SHP77 (cell line): ENCODE measurements at regions not wholly inside any gene's neighbourhood (a gene's known extent, or its start where the extent isn't known, plus 50 kb on each side); places are given as distances from the start of the nearest gene placed in this dataset.
"Not testable (repeated sequence)": the region's sequence is repeated elsewhere in the genome, so short reads cannot be mapped to it uniquely, and the experiment has no call there.

Experiments
- DNase-seq, 2 experiments: peaks; one replicate each; lab custom pipeline; 2025; lab: John Stamatoyannopoulos, UW

GRCh38 chrX:13223868-13224567 is 95.8 kb downstream of the ATXN3L start:
- peak in 1 of 2 experiments; percentile 16 for DNase-seq

GRCh38 chrX:13220916-13221315 is 98.9 kb downstream of the ATXN3L start:
- no peak for DNase-seq

- no peak for DNase-seq
These were observed 99.7 kb downstream of the ATXN3L start for GRCh38 chrX:13219991-13220764.

- DNase-seq: no peak
These were observed 101.1 kb downstream of the ATXN3L start for GRCh38 chrX:13218758-13219157.

GRCh38 chrX:13216139-13216538 is 103.7 kb downstream of the ATXN3L start:
- DNase-seq: no peak

GRCh38 chrX:13215729-13216128 is 104.1 kb downstream of the ATXN3L start:
- no peak for DNase-seq

GRCh38 chrX:13212191-13212651 is 107.6 kb downstream of the ATXN3L start:
- DNase-seq: no peak

- not testable (repeated sequence) for DNase-seq
These were observed 109.7 kb downstream of the ATXN3L start for GRCh38 chrX:13210142-13210541.

GRCh38 chrX:13209704-13210103 is 110.1 kb downstream of the ATXN3L start:
- DNase-seq: not testable (repeated sequence)

GRCh38 chrX:13208281-13208935 is 111.4 kb downstream of the ATXN3L start:
- DNase-seq: no peak

- DNase-seq: no peak
These were observed 116.6 kb downstream of the ATXN3L start for GRCh38 chrX:13203271-13203670.

- DNase-seq: no peak
These were observed 118.1 kb downstream of the ATXN3L start for GRCh38 chrX:13201605-13202219.

- no peak for DNase-seq
These were observed 119.5 kb downstream of the ATXN3L start for GRCh38 chrX:13200398-13200797.

GRCh38 chrX:13198762-13199064 is 121.1 kb downstream of the ATXN3L start:
- DNase-seq: no peak

GRCh38 chrX:13198056-13198761 is 121.6 kb downstream of the ATXN3L start:
- no peak for DNase-seq

GRCh38 chrX:13196782-13197181 is 123.1 kb downstream of the ATXN3L start:
- no peak for DNase-seq

GRCh38 chrX:13195340-13195739 is 124.5 kb downstream of the ATXN3L start:
- no peak for DNase-seq

GRCh38 chrX:13194291-13195103 is 125.4 kb downstream of the ATXN3L start:
- DNase-seq: peak; percentile 67 to 68

GRCh38 chrX:13190051-13190450 is 129.8 kb downstream of the ATXN3L start:
- DNase-seq: no peak

GRCh38 chrX:13189380-13189779 is 130.5 kb downstream of the ATXN3L start:
- DNase-seq: no peak

GRCh38 chrX:13188731-13189309 is 131.0 kb downstream of the ATXN3L start:
- no peak for DNase-seq
